ENCODE measurements at regions not wholly inside any gene's neighbourhood (a gene's known extent, or its start where the extent isn't known, plus 50 kb on each side); places are given as distances from the start of the nearest gene placed in this dataset.

GRCh38 chr21:28345934-28346333, 646.7 kb downstream of the LTN1 start:
- 77 to 84% (median 81%) methylated on average over 2 of the region's 2 CpGs for WGBS, 5 donors
- TF ChIP-seq EP300 (IDR thresholded peaks at IDR 0.05) (no peak), POLR2AphosphoS5 (IDR thresholded peaks at IDR 0.05) (no peak), POLR2A (IDR thresholded peaks at IDR 0.05) (no peak)
- TF ChIP-seq, protein P1, sequence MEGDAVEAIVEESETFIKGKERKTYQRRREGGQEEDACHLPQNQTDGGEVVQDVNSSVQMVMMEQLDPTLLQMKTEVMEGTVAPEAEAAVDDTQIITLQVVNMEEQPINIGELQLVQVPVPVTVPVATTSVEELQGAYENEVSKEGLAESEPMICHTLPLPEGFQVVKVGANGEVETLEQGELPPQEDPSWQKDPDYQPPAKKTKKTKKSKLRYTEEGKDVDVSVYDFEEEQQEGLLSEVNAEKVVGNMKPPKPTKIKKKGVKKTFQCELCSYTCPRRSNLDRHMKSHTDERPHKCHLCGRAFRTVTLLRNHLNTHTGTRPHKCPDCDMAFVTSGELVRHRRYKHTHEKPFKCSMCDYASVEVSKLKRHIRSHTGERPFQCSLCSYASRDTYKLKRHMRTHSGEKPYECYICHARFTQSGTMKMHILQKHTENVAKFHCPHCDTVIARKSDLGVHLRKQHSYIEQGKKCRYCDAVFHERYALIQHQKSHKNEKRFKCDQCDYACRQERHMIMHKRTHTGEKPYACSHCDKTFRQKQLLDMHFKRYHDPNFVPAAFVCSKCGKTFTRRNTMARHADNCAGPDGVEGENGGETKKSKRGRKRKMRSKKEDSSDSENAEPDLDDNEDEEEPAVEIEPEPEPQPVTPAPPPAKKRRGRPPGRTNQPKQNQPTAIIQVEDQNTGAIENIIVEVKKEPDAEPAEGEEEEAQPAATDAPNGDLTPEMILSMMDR (IDR thresholded peaks at IDR 0.05): no peak

GRCh38 chr21:28344985-28345384, 647.7 kb downstream of the LTN1 start:
- 92 to 96% (median 95%) methylated on average over 1 of the region's 1 CpG for WGBS, 5 donors
- no peaks in the 10 kb centered on the region for H3K4me1 ChIP-seq
- no peaks in the 10 kb centered on the region for H3K36me3 ChIP-seq
- DNase-seq: no peak
- no peaks in the 10 kb centered on the region for H3K9me3 ChIP-seq
- H3K27me3 ChIP-seq: no peaks in the 10 kb centered on the region
- intact Hi-C loops (cut with DNase I; ENCODE audit: low total_unique reads): loop anchor here (10.0 kb wide), 1 partner anchor 1490 kb away; no protein-coding TSS in a partner anchor
- H3K27ac ChIP-seq: no peak overlapping the region
- TF ChIP-seq EP300 (IDR thresholded peaks at IDR 0.05) (no peak), POLR2AphosphoS5 (IDR thresholded peaks at IDR 0.05) (no peak), POLR2A (IDR thresholded peaks at IDR 0.05) (no peak)
- TF ChIP-seq, protein P1 (IDR thresholded peaks at IDR 0.05): no peak
- no peak overlapping the region for H3K4me3 ChIP-seq

More at GRCh38 chr21:28345934-28346333, 646.7 kb downstream of the LTN1 start:
- Histone ChIP-seq H3K36me3 (no peaks in the 10 kb centered on the region), H3K27me3 (no peaks in the 10 kb centered on the region), H3K4me1 (no peaks in the 10 kb centered on the region), H3K4me3 (no peak overlapping the region), H3K27ac (no peak overlapping the region), H3K9me3 (no peaks in the 10 kb centered on the region)
- intact Hi-C loops (cut with DNase I; ENCODE audit: low total_unique reads): loop anchor here (10.0 kb wide), 1 partner anchor 1491 kb away; no protein-coding TSS in a partner anchor
- DNase-seq: no peak

- intact Hi-C loops (cut with DNase I; ENCODE audit: low total_unique reads): loop anchor here (10.0 kb wide), 1 partner anchor 1488 kb away; no protein-coding TSS in a partner anchor
- WGBS, 5 donors: 87 to 94% (median 89%) methylated on average over 2 of the region's 2 CpGs
- H3K4me3 ChIP-seq: no peak overlapping the region
- no peaks in the 10 kb centered on the region for H3K9me3 ChIP-seq
- H3K4me1 ChIP-seq: peaks cover 0 to 7% (median 0%) of the 10 kb centered on the region in 4 donors
- no peak overlapping the region for H3K27ac ChIP-seq
- DNase-seq: no peak
- no peaks in the 10 kb centered on the region for H3K27me3 ChIP-seq
- no peaks in the 10 kb centered on the region for H3K36me3 ChIP-seq
- TF ChIP-seq POLR2A (IDR thresholded peaks at IDR 0.05) (no peak), POLR2AphosphoS5 (IDR thresholded peaks at IDR 0.05) (no peak), EP300 (IDR thresholded peaks at IDR 0.05) (no peak)
- TF ChIP-seq, protein P1 (IDR thresholded peaks at IDR 0.05): no peak
Observed at GRCh38 chr21:28342212-28342810, 650.4 kb downstream of the LTN1 start.

DNA sequence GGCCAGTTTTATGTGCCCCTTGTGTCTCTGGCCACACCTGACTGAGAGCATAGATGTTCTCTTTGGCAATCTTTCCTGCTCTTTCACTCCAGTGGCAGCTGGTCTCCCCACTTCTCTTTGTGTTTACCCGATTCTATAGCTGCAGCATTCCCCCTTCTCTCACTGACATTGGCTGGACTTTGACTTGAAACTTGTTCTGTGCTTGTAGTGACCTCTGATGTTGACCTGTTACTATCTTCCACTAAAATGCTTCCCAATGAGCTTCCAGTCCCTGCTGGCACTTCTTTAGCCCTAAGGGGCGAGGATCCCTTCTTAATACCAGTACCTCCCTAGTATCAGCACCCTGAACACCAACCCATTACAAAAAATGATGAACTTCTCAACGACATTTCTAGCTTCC, 653.3 kb downstream of the LTN1 start:
- H3K27ac ChIP-seq: no peak overlapping the region
- intact Hi-C loops (cut with DNase I; ENCODE audit: low total_unique reads): no loop called here
- H3K27me3 ChIP-seq: no peaks in the 10 kb centered on the region
- peaks cover 0 to 22% (median 7%) of the 10 kb centered on the region in 4 donors for H3K4me1 ChIP-seq
- TF ChIP-seq POLR2A (IDR thresholded peaks at IDR 0.05) (no peak), EP300 (IDR thresholded peaks at IDR 0.05) (no peak), POLR2AphosphoS5 (IDR thresholded peaks at IDR 0.05) (no peak)
- TF ChIP-seq, protein P1 (IDR thresholded peaks at IDR 0.05): no peak
- WGBS, 5 donors: 79 to 87% (median 85%) methylated on average over 3 of the region's 3 CpGs
- DNase-seq: no peak
- H3K4me3 ChIP-seq: no peak overlapping the region
- H3K9me3 ChIP-seq: no peaks in the 10 kb centered on the region
- H3K36me3 ChIP-seq: no peaks in the 10 kb centered on the region
